Kidney (tissue), 13 donors: ENCODE measurements at regions not wholly inside any gene's neighbourhood (a gene's known extent, or its start where the extent isn't known, plus 50 kb on each side); places are given as distances from the start of the nearest gene placed in this dataset.

ENCODE experiments used
- DNase-seq, 5 donors: peaks; one replicate each; pipeline ENCODE4 v3.0.0-alpha.2; 2013 to 2020
- FAIRE-seq: peaks from 2 replicates; lab custom pipeline; 2012; peaks lifted over from hg19 to GRCh38; lab: Jason Lieb, UNC
- H3K27ac ChIP-seq, 2 donors: one replicate each; pipeline ENCODE4 v1.7.0; 2013; ENCODE audit warnings: low read depth in 2 of 2, low read length in 2 of 2, inconsistent platforms in 1 of 2
- H3K27me3 ChIP-seq: one replicate; pipeline ENCODE4 v1.7.1; 2013; ENCODE audit warnings: low read length, inconsistent platforms; ENCODE audit not compliant: control insufficient read depth, insufficient read depth
- H3K36me3 ChIP-seq, 3 donors: one replicate each; pipeline versions ENCODE4 v1.7.0 to v1.7.1; 2013; ENCODE audit warnings: low read length in 3 of 3, control low read depth in 1 of 3, inconsistent platforms in 1 of 3; ENCODE audit not compliant: insufficient read depth in 3 of 3, control insufficient read depth in 2 of 3
- H3K4me1 ChIP-seq, 3 donors: one replicate each; pipeline versions ENCODE4 v1.7.0 to v1.7.1; 2013; ENCODE audit warnings: low read length in 3 of 3, inconsistent platforms in 1 of 3, low read depth in 1 of 3; ENCODE audit not compliant: control insufficient read depth in 2 of 3, insufficient read depth in 2 of 3
- H3K4me3 ChIP-seq, 3 donors: one replicate each; pipeline versions ENCODE4 v1.7.0 to v1.8.1; 2013; ENCODE audit warnings: low read length in 3 of 3, control low read depth in 1 of 3, inconsistent platforms in 1 of 3
- H3K9ac ChIP-seq, 3 donors: one replicate each; pipeline versions ENCODE4 v1.7.0 to v1.7.1; 2013; ENCODE audit warnings: low read length in 3 of 3, control low read depth in 1 of 3, inconsistent platforms in 1 of 3
- H3K9me3 ChIP-seq, 3 donors: one replicate each; pipeline versions ENCODE4 v1.7.0 to v1.7.1; 2013; ENCODE audit warnings: low read length in 3 of 3, control low read depth in 1 of 3, inconsistent platforms in 1 of 3; ENCODE audit not compliant: control insufficient read depth in 2 of 3, insufficient read depth in 1 of 3
- CTCF ChIP-seq: IDR thresholded peaks from 3 replicates; pipeline ENCODE4 v1.5.1; 2012; ENCODE audit warnings: mild to moderate bottlenecking, moderate library complexity, borderline replicate concordance; ENCODE audit not compliant: insufficient read depth; ENCODE audit errors: extremely low read depth
- intact Hi-C: fragments of 100-400 bp; cut with DNase I; formaldehyde crosslinking; loops from one replicate; pipeline ENCODE4 v1.11.1; 2022
- donor health status: control.
- donor health status: control.
- donor health status: control.
- donor health status: control.
- donor health status: control.
- donor health status: DM: yes; HTN: yes; CAD: no.
- donor health status: Normal renal cell carcinoma (clear cell type).

- no peak overlapping the region for H3K4me3 ChIP-seq
- no peak overlapping the region for H3K27ac ChIP-seq
- no peaks in the 10 kb centered on the region for H3K9me3 ChIP-seq
- FAIRE-seq (no peak), DNase-seq (peak in 1 of 5 donors; percentile 11)
- H3K27me3 ChIP-seq = no peaks in the 10 kb centered on the region
- H3K9ac ChIP-seq = no peak overlapping the region
- H3K4me1 ChIP-seq = no peaks in the 10 kb centered on the region
- H3K36me3 ChIP-seq = no peaks in the 10 kb centered on the region
- intact Hi-C loops = no loop called here
- TF ChIP-seq CTCF = no peak
These were observed 352.3 kb upstream of the MEIS1 start for GRCh38 chr2:66082581-66082980.

- H3K4me3 ChIP-seq = no peak overlapping the region
- no peak overlapping the region for H3K27ac ChIP-seq
- no peak for TF ChIP-seq CTCF
- H3K9me3 ChIP-seq = no peaks in the 10 kb centered on the region
- H3K36me3 ChIP-seq = no peaks in the 10 kb centered on the region
- no peaks in the 10 kb centered on the region for H3K4me1 ChIP-seq
- H3K9ac ChIP-seq = no peak overlapping the region
- FAIRE-seq = no peak
- intact Hi-C loops = no loop called here
- DNase-seq = peak in 4 of 5 donors; percentile 78 to 89 (median 83)
- H3K27me3 ChIP-seq = no peaks in the 10 kb centered on the region
These were observed 354.8 kb upstream of the MEIS1 start for GRCh38 chr2:66080127-66080526.

- Histone ChIP-seq H3K4me3 (no peak overlapping the region), H3K27ac (no peak overlapping the region), H3K27me3 (no peaks in the 10 kb centered on the region), H3K9ac (no peak overlapping the region), H3K9me3 (no peaks in the 10 kb centered on the region), H3K36me3 (no peaks in the 10 kb centered on the region), H3K4me1 (no peaks in the 10 kb centered on the region)
- DNase-seq = peak in 4 of 5 donors; percentile 50 to 93 (median 77)
- no peak for FAIRE-seq
- no peak for TF ChIP-seq CTCF
- intact Hi-C loops = no loop called here
These were observed 361.8 kb upstream of the MEIS1 start for GRCh38 chr2:66073172-66073571.
